ENCODE measurements at regions not wholly inside any gene's neighbourhood (a gene's known extent, or its start where the extent isn't known, plus 50 kb on each side); places are given as distances from the start of the nearest gene placed in this dataset.

DNA sequence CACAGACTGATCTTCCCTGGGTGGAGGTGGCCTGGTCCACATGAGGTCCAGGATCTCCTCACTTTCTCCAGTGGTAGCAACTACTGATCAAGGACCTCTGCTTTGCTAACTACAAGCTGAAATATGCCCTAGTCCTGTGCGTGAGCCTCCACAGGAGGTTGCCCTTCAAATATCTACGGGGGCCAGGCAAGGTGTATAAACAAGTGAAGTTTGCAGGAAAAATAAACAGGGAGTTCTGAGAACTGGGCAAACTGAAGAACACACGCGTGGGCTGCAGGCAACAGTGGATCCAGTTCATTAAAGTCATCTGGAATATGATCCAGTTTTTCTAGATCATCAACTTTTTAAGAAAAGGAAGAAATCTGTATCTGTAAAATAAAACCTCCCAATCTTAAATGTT, 167.5 kb upstream of the NR3C1 start:
- DNase-seq (ENCODE audit: low spot score) (no peak), ATAC-seq (no peak)
- peaks cover 33% of the 10 kb centered on the region in 2 donors for H3K4me1 Mint-ChIP-seq (ENCODE audit: low read depth in 2 of 2)
- peak overlapping the region in 1 of 2 donors; percentile 15 for H3K27ac Mint-ChIP-seq
- peaks cover 0 to 3% of the 10 kb centered on the region in 2 donors for H3K27me3 Mint-ChIP-seq
- no peak overlapping the region for H3K4me3 Mint-ChIP-seq
- H3K36me3 Mint-ChIP-seq, result peaks cover 7% of the 10 kb centered on the region
- peaks cover 4% of the 10 kb centered on the region for H3K9me3 Mint-ChIP-seq

GRCh38 chr5:143569722-143570567, 166.5 kb upstream of the NR3C1 start:
- H3K4me3 Mint-ChIP-seq, result no peak overlapping the region
- peaks cover 25 to 27% of the 10 kb centered on the region in 2 donors for H3K4me1 Mint-ChIP-seq (ENCODE audit: low read depth in 2 of 2)
- peaks cover 2% of the 10 kb centered on the region for H3K36me3 Mint-ChIP-seq
- H3K27me3 Mint-ChIP-seq, result no peaks in the 10 kb centered on the region
- H3K27ac Mint-ChIP-seq, result peak overlapping the region in 1 of 2 donors; percentile 15
- H3K9me3 Mint-ChIP-seq, result peaks cover under 1% of the 10 kb centered on the region
- no peak for ATAC-seq
- no peak for DNase-seq (ENCODE audit: low spot score)

GRCh38 chr5:143569213-143569701, 165.8 kb upstream of the NR3C1 start:
- ATAC-seq (no peak), DNase-seq (ENCODE audit: low spot score) (no peak)
- no peak overlapping the region for H3K4me3 Mint-ChIP-seq
- H3K27ac Mint-ChIP-seq, result peak overlapping the region in 1 of 2 donors; percentile 35
- no peaks in the 10 kb centered on the region for H3K27me3 Mint-ChIP-seq
- H3K9me3 Mint-ChIP-seq, result no peaks in the 10 kb centered on the region
- no peaks in the 10 kb centered on the region for H3K36me3 Mint-ChIP-seq
- peaks cover 23 to 25% of the 10 kb centered on the region in 2 donors for H3K4me1 Mint-ChIP-seq (ENCODE audit: low read depth in 2 of 2)

DNA sequence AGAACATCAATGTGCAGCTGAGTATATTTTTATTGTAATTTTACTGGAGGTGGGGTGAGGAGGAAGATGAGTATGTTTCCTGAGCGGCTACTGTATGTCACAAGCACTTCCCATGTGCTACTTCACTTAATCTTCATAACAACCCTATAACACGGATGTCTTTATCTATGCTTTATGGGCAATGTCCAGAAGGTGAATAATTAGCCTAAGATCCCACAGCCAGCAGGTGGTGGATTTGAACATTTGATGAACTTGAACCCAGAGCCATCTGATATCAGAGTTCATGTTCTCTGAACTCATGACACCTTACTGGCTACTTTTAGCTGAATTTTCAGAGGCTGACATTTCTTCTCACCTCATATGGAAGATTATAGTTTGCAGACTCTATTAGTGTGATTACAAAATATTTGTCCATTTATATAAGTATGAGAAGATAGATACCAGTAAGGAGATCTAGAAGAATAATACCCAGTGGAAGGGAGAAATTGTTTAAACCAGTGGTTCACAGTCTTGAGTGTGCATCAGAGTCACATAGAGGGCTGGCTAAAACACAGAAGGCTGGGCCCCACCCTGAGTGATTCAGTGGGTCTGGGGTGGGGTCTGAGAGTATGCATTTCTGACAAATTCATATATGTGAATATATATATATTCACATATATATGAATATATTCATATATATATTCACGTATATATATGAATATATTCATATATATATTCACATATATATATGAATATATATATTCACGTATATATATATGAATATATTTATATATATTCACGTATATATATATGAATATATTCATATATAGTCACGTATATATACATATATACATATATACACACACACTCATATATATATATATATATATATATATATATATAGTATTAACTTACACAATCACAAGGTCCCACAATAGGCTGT, 164.4 kb upstream of the NR3C1 start:
- Mint-ChIP-seq H3K4me1 (ENCODE audit: low read depth in 2 of 2) (peaks cover 32 to 34% of the 10 kb centered on the region in 2 donors), H3K27ac (no peak overlapping the region), H3K4me3 (no peak overlapping the region), H3K36me3 (no peaks in the 10 kb centered on the region), H3K9me3 (no peaks in the 10 kb centered on the region), H3K27me3 (no peaks in the 10 kb centered on the region)
- no peak for DNase-seq (ENCODE audit: low spot score)
- no peak for ATAC-seq

- DNase-seq (ENCODE audit: low spot score) (no peak), ATAC-seq (no peak)
- no peak overlapping the region for H3K4me3 Mint-ChIP-seq
- H3K9me3 Mint-ChIP-seq, result no peaks in the 10 kb centered on the region
- no peaks in the 10 kb centered on the region for H3K27me3 Mint-ChIP-seq
- H3K36me3 Mint-ChIP-seq, result no peaks in the 10 kb centered on the region
- H3K4me1 Mint-ChIP-seq (ENCODE audit: low read depth in 2 of 2), result peaks cover 39 to 41% of the 10 kb centered on the region in 2 donors
- peak overlapping the region in 1 of 2 donors; percentile 45 for H3K27ac Mint-ChIP-seq
Observed at GRCh38 chr5:143566139-143566538, 162.7 kb upstream of the NR3C1 start.

DNA sequence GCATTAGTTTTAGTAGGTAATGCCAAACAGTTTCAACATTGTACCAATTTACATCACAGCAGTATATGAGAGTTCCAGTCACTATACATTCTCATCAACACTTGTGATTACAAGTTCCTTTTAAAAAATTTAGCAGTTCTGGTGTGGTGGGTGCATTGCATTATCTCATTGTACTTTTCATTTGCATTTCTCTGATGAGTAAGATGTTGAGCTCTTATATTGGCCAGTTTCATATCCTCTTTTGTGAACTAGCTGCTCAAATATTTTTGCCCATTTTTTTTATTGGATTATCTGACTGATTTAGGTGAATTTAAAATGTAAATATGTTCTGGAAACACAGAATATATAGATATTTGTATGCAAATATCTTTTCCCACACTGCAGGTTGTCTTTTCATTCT, 160.9 kb upstream of the NR3C1 start:
- H3K36me3 Mint-ChIP-seq, result no peaks in the 10 kb centered on the region
- H3K27me3 Mint-ChIP-seq, result no peaks in the 10 kb centered on the region
- H3K9me3 Mint-ChIP-seq, result no peaks in the 10 kb centered on the region
- peaks cover 32 to 35% of the 10 kb centered on the region in 2 donors for H3K4me1 Mint-ChIP-seq (ENCODE audit: low read depth in 2 of 2)
- H3K27ac Mint-ChIP-seq, result peak overlapping the region; percentile 60 to 85
- DNase-seq (ENCODE audit: low spot score), result no peak
- H3K4me3 Mint-ChIP-seq, result peak overlapping the region; percentile 25
- peak; percentile 78 to 87 for ATAC-seq

DNA sequence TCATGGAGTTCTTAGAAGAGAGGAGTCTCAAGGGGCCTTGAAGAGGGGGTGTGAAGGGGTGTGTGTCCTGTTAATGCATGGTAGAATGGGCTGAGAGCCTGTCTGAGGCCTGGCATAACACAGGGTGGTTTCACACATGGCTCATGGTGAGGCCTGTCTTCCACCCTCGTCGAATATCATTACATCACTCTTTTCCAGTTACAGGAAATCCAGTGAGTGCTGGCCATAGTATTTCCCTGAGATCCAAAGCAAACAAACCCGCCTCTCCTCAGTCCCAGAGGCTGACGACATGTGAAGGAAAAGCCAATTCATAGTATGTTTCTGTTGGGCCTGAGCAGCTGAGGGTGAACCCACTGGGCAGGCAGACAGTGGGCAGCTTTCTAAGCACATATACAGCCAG, 159.4 kb upstream of the NR3C1 start:
- no peak for DNase-seq (ENCODE audit: low spot score)
- H3K4me3 Mint-ChIP-seq, result no peak overlapping the region

GRCh38 chr5:143561219-143561618, 157.7 kb upstream of the NR3C1 start:
- Mint-ChIP-seq H3K4me3 (no peak overlapping the region), H3K9me3 (no peaks in the 10 kb centered on the region), H3K36me3 (peaks cover 5% of the 10 kb centered on the region), H3K4me1 (ENCODE audit: low read depth in 2 of 2) (peaks cover 39 to 53% of the 10 kb centered on the region in 2 donors), H3K27me3 (no peaks in the 10 kb centered on the region), H3K27ac (peak overlapping the region in 1 of 2 donors; percentile 85)
- no peak for ATAC-seq
- DNase-seq (ENCODE audit: low spot score), result no peak

More for the DNA sequence above, 159.4 kb upstream of the NR3C1 start:
- Mint-ChIP-seq H3K27ac (peak overlapping the region; percentile 60 to 85), H3K36me3 (no peaks in the 10 kb centered on the region), H3K9me3 (no peaks in the 10 kb centered on the region), H3K4me1 (ENCODE audit: low read depth in 2 of 2) (peaks cover 28 to 40% of the 10 kb centered on the region in 2 donors), H3K27me3 (no peaks in the 10 kb centered on the region)
- ATAC-seq, result peak; percentile 64 to 73

GRCh38 chr5:143560378-143560777, 156.9 kb upstream of the NR3C1 start:
- H3K36me3 Mint-ChIP-seq, result peaks cover 5% of the 10 kb centered on the region
- peak overlapping the region in 1 of 2 donors; percentile 88 for H3K27ac Mint-ChIP-seq
- H3K27me3 Mint-ChIP-seq, result no peaks in the 10 kb centered on the region
- H3K4me3 Mint-ChIP-seq, result no peak overlapping the region
- DNase-seq (ENCODE audit: low spot score) (no peak), ATAC-seq (no peak)
- no peaks in the 10 kb centered on the region for H3K9me3 Mint-ChIP-seq
- peaks cover 39 to 53% of the 10 kb centered on the region in 2 donors for H3K4me1 Mint-ChIP-seq (ENCODE audit: low read depth in 2 of 2)

DNA sequence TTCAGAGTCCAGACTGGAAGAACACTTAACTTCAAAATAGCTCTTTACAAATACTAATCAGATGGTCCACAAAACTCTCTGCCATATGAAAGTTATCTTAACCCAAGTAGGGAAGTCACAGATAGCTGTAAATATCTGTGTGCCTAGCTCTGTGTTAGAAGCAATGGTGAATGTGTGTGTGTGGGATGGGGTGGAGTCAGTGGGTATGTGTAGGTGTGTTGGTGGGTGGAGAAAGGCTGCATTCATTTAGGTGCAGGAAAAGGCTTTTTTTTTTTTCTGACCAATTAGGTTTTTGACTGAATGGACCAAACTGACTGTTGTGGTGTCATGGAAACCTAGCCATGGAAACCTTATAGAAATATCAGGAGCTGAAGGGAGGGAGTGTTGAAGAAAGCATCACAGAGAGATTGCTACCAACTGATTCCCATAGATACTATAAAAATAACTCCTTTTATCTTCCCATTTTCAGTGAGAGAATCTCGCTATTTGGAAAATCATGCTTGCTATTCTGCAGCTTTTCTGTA, 156.2 kb upstream of the NR3C1 start:
- H3K27ac Mint-ChIP-seq, result peak overlapping the region in 1 of 2 donors; percentile 88
- H3K9me3 Mint-ChIP-seq, result no peaks in the 10 kb centered on the region
- no peak overlapping the region for H3K4me3 Mint-ChIP-seq
- DNase-seq (ENCODE audit: low spot score), result no peak
- H3K4me1 Mint-ChIP-seq (ENCODE audit: low read depth in 2 of 2), result peaks cover 44 to 56% of the 10 kb centered on the region in 2 donors
- H3K27me3 Mint-ChIP-seq, result no peaks in the 10 kb centered on the region
- no peak for ATAC-seq
- H3K36me3 Mint-ChIP-seq, result peaks cover 5% of the 10 kb centered on the region

DNA sequence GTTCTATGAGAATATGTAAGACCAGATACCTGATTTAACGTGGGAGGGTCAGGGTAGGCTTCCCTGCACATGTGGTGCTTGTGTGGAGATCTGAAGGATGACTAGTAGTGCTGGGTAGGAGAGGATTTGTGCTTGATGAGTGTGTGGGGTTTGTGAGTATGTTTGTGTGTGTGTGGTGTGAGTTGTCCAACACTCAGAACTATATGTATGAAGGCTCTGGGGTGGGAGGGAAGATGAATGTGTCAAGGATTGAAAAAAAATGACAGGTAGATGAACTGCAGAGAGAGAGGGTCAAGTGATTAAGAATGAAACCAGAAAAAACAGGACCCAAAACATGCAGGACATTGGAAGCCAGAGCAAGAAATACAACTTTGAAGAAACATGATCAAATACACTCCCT, 154.6 kb upstream of the NR3C1 start:
- Mint-ChIP-seq H3K4me3 (no peak overlapping the region), H3K27ac (peak overlapping the region; percentile 88 to 95), H3K4me1 (ENCODE audit: low read depth in 2 of 2) (peaks cover 41 to 45% of the 10 kb centered on the region in 2 donors), H3K36me3 (peaks cover 5% of the 10 kb centered on the region), H3K27me3 (no peaks in the 10 kb centered on the region), H3K9me3 (peaks cover 2% of the 10 kb centered on the region)
- ATAC-seq (peak; percentile 47 to 48), DNase-seq (ENCODE audit: low spot score) (no peak)

DNA sequence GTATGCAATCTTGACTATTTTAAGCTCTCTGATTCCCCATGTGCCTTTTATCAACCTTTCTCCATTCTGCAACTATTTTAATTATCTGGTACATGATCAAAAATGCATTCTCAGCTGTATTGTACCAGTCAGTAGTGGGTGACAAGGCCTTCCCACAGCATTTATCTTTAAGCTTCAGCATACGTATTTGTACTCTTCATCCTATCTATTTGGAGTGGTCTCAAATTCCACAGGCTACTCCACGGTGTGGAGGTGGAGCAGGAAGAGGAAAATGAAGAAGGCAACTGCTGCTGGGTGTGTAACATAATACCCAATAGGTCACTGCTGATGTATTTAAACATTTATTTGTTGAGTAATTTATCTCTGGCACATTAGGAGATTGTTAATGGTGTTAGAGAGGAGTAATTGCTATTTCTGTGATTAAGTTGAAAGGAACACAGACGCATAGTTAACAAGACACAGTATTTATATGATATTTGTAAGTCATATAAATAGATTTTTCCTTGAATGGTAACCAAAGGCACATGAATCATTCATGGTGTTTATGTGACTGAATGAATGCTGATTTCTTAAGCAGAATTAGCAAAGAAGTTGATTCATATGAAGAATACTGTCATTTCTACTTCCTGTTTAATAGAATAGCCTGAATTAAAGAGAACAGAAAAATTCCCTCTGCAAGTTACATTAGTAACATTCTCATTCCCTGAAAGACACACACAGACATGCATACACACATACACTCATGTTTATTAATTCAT, 153.8 kb upstream of the NR3C1 start:
- H3K36me3 Mint-ChIP-seq, result peaks cover 10% of the 10 kb centered on the region
- no peak for DNase-seq (ENCODE audit: low spot score)
- peak; percentile 65 to 72 for ATAC-seq
- H3K27ac Mint-ChIP-seq, result peak overlapping the region; percentile 88 to 95
- peaks cover 39 to 41% of the 10 kb centered on the region in 2 donors for H3K4me1 Mint-ChIP-seq (ENCODE audit: low read depth in 2 of 2)
- peaks cover 6% of the 10 kb centered on the region for H3K9me3 Mint-ChIP-seq
- peaks cover 4 to 5% of the 10 kb centered on the region in 2 donors for H3K27me3 Mint-ChIP-seq
- H3K4me3 Mint-ChIP-seq, result peak overlapping the region; percentile 78

Data from natural killer cell treated with Interleukin-12 subunit alpha and Interleukin-12 subunit beta and Interleukin-15 and Interleukin-18, amount 100 ng/mL, for 72 hours (primary cell).